Loucy (cell line): ENCODE measurements at regions not wholly inside any gene's neighbourhood (a gene's known extent, or its start where the extent isn't known, plus 50 kb on each side); places are given as distances from the start of the nearest gene placed in this dataset.

ENCODE experiments used
- H2AFZ ChIP-seq: fragments of 200-600 bp; sonication (generic); 2 replicates; pipeline ENCODE4 v1.6.0; 2016; ENCODE audit warnings: antibody characterized with exemption, mild to moderate bottlenecking, low read length, moderate library complexity
- H3F3A ChIP-seq: fragments of 200-600 bp; 2 replicates; pipeline ENCODE4 v1.6.0; 2016; ENCODE audit warnings: antibody characterized with exemption, low read depth, mild to moderate bottlenecking
- H3K27me3 ChIP-seq: fragments of 200-600 bp; sonication (generic); 2 replicates; pipeline ENCODE4 v1.6.1; 2014; ENCODE audit warnings: low read length, mild to moderate bottlenecking; ENCODE audit not compliant: insufficient read depth, poor library complexity, severe bottlenecking
- H3K36me3 ChIP-seq: fragments of 200-600 bp; sonication (generic); 2 replicates; pipeline ENCODE4 v1.6.1; 2016; ENCODE audit warnings: low read length; ENCODE audit not compliant: insufficient read depth
- H3K4me1 ChIP-seq: fragments of 200-600 bp; sonication (generic); 2 replicates; pipeline ENCODE4 v1.5.1; 2014; ENCODE audit warnings: low read length, mild to moderate bottlenecking; ENCODE audit not compliant: insufficient read depth, poor library complexity, severe bottlenecking
- H3K4me2 ChIP-seq: fragments of 200-600 bp; sonication (generic); 2 replicates; pipeline ENCODE4 v1.6.0; 2014; ENCODE audit warnings: antibody characterized with exemption, low read length, low read depth, mild to moderate bottlenecking; ENCODE audit not compliant: poor library complexity, severe bottlenecking
- H3K4me3 ChIP-seq: fragments of 200-600 bp; sonication (generic); 2 replicates; pipeline ENCODE4 v1.5.1; 2014; ENCODE audit warnings: low read length, mild to moderate bottlenecking, mixed read lengths; ENCODE audit not compliant: poor library complexity, severe bottlenecking
- H3K79me2 ChIP-seq: fragments of 200-600 bp; sonication (generic); 2 replicates; pipeline ENCODE4 v1.6.1; 2014; ENCODE audit warnings: low read length; ENCODE audit not compliant: insufficient read depth
- H3K9ac ChIP-seq: fragments of 200-600 bp; sonication (generic); 2 replicates; pipeline ENCODE4 v1.6.0; 2014; ENCODE audit warnings: mild to moderate bottlenecking, low read depth, low read length, moderate library complexity; ENCODE audit not compliant: poor library complexity, severe bottlenecking
- H3K9me2 ChIP-seq: fragments of 200-600 bp; sonication (generic); replicated peaks from 2 replicates; pipeline ENCODE4 v1.6.1; 2016; ENCODE audit warnings: low read depth, low read length, mixed read lengths
- H3K9me3 ChIP-seq: fragments of 200-600 bp; sonication (generic); 2 replicates; pipeline ENCODE4 v1.6.1; 2014; ENCODE audit warnings: mild to moderate bottlenecking, antibody characterized with exemption, low read length, low read depth; ENCODE audit not compliant: insufficient read depth
- H4K20me1 ChIP-seq: fragments of 200-600 bp; sonication (generic); 2 replicates; pipeline ENCODE4 v1.6.0; 2014; ENCODE audit warnings: antibody characterized with exemption, low read length, mild to moderate bottlenecking; ENCODE audit not compliant: insufficient read depth, poor library complexity, severe bottlenecking
- EZH2phosphoT487 ChIP-seq: fragments of 200-600 bp; IDR thresholded peaks from 2 replicates; pipeline ENCODE4 v1.6.1; 2018; ENCODE audit warnings: antibody characterized with exemption, mild to moderate bottlenecking, moderate library complexity, borderline replicate concordance
- TF ChIP-seq, protein P1 (sequence below): fragments of 200-600 bp; sonication (generic); conservative IDR thresholded peaks from 2 replicates; pipeline ENCODE4 v1.5.1; 2014; ENCODE audit warnings: mild to moderate bottlenecking, antibody characterized with exemption, low read length

DNA sequence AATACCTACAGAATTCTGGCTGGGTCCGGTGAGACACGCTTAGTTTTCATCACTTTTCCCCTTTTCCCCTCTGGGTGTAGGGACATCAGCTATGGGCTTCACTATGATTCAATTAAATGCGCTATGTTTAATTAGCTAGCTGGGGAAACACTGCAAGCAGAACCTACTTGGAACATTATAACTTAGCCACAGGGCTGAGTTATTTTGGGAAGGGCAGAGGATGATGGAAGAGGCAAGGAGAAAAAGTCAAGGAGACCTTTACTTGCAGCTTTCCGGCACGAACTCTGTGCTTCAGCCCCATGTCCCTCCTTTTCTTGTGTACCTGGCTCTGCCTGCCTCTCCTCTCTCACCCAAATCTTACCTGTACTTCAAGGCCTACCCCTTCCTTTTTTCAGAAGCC is 62.8 kb downstream of the KIF4B start:
- no peak for TF ChIP-seq EZH2phosphoT487
- TF ChIP-seq, protein P1, sequence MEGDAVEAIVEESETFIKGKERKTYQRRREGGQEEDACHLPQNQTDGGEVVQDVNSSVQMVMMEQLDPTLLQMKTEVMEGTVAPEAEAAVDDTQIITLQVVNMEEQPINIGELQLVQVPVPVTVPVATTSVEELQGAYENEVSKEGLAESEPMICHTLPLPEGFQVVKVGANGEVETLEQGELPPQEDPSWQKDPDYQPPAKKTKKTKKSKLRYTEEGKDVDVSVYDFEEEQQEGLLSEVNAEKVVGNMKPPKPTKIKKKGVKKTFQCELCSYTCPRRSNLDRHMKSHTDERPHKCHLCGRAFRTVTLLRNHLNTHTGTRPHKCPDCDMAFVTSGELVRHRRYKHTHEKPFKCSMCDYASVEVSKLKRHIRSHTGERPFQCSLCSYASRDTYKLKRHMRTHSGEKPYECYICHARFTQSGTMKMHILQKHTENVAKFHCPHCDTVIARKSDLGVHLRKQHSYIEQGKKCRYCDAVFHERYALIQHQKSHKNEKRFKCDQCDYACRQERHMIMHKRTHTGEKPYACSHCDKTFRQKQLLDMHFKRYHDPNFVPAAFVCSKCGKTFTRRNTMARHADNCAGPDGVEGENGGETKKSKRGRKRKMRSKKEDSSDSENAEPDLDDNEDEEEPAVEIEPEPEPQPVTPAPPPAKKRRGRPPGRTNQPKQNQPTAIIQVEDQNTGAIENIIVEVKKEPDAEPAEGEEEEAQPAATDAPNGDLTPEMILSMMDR = no peak

DNA sequence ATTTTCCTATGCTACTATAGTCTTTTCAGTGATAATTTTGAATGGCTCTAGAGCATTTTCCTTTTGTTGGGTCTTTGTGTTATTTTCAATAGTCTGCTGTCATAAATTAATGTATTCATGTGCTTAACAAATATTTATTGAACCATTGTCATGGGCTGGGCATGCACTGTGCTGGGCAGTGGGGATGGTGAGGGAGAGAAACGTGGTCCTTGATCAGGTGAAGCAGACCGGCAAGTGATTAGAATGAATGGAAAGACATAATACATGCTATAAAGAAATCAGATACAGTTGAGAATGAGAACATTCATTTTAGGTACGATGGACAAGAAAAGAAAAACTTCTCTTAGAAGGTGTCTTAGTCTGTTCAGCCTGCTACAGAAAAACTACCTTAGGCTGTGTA is 66.1 kb downstream of the KIF4B start:
- Histone ChIP-seq H3K79me2 (no peaks in the 10 kb centered on the region), H3K4me1 (no peaks in the 10 kb centered on the region), H3K9me2 (no peaks in the 10 kb centered on the region), H3K36me3 (no peaks in the 10 kb centered on the region), H3K9ac (no peak overlapping the region), H3F3A (no peaks in the 10 kb centered on the region), H3K4me3 (no peak overlapping the region), H3K9me3 (no peaks in the 10 kb centered on the region), H3K4me2 (no peak overlapping the region), H3K27me3 (no peaks in the 10 kb centered on the region), H4K20me1 (no peaks in the 10 kb centered on the region), H2AFZ (no peak overlapping the region)
- TF ChIP-seq, protein P1 = no peak
- no peak for TF ChIP-seq EZH2phosphoT487

More for the DNA sequence above, 62.8 kb downstream of the KIF4B start:
- Histone ChIP-seq H3K36me3 (no peaks in the 10 kb centered on the region), H3K9me2 (no peaks in the 10 kb centered on the region), H3F3A (no peaks in the 10 kb centered on the region), H3K4me1 (no peaks in the 10 kb centered on the region), H3K27me3 (no peaks in the 10 kb centered on the region), H3K9me3 (no peaks in the 10 kb centered on the region), H3K79me2 (no peaks in the 10 kb centered on the region), H3K4me2 (no peak overlapping the region), H2AFZ (no peak overlapping the region), H4K20me1 (no peaks in the 10 kb centered on the region), H3K9ac (no peak overlapping the region), H3K4me3 (no peak overlapping the region)

DNA sequence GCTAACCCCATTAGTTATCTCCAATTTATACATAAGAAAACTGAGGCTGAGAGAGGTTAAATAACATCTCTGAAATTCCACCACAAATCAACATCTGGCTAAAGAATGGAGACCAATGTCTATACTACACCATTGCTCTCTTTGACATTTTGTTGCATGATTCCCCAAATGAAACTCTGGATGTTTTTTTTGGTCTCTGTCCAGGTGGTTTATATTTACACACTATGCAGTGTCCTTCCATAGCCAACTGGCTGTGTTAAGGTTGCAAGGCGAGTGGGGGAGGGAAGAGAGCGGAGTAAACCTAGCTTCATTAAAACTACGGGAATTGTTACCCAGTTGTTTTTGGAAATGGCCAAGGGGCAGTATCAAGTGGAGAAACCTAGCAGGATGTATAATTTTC is 67.2 kb downstream of the KIF4B start:
- no peaks in the 10 kb centered on the region for H3K79me2 ChIP-seq
- H2AFZ ChIP-seq = no peak overlapping the region
- H3K9ac ChIP-seq = no peak overlapping the region
- no peaks in the 10 kb centered on the region for H3K9me3 ChIP-seq
- no peaks in the 10 kb centered on the region for H3K36me3 ChIP-seq
- no peaks in the 10 kb centered on the region for H3K4me1 ChIP-seq
- no peak overlapping the region for H3K4me2 ChIP-seq
- TF ChIP-seq EZH2phosphoT487 = no peak
- TF ChIP-seq, protein P1 = no peak
- H3K9me2 ChIP-seq = no peaks in the 10 kb centered on the region
- no peak overlapping the region for H3K4me3 ChIP-seq
- H4K20me1 ChIP-seq = no peaks in the 10 kb centered on the region
- H3F3A ChIP-seq = no peaks in the 10 kb centered on the region
- no peaks in the 10 kb centered on the region for H3K27me3 ChIP-seq
